ENCODE measurements at regions not wholly inside any gene's neighbourhood (a gene's known extent, or its start where the extent isn't known, plus 50 kb on each side); places are given as distances from the start of the nearest gene placed in this dataset.

GRCh38 chr13:50679321-50679720 lies 164.2 kb downstream of the DLEU7 start:
- no peak for DNase-seq (ENCODE audit: low read depth, low spot score)

- no peak for DNase-seq (ENCODE audit: low read depth, low spot score)
Measured at GRCh38 chr13:50682002-50682401, 161.5 kb downstream of the DLEU7 start.

- DNase-seq (ENCODE audit: low read depth, low spot score): no peak
Measured at GRCh38 chr13:50682966-50683365, 160.5 kb downstream of the DLEU7 start.

- no peak for DNase-seq (ENCODE audit: low read depth, low spot score)
Measured at GRCh38 chr13:50684366-50684765, 159.1 kb downstream of the DLEU7 start.

GRCh38 chr13:50685491-50685890 lies 158.0 kb downstream of the DLEU7 start:
- DNase-seq (ENCODE audit: low read depth, low spot score): no peak

- no peak for DNase-seq (ENCODE audit: low read depth, low spot score)
Measured at GRCh38 chr13:50685956-50686355, 157.5 kb downstream of the DLEU7 start.

- DNase-seq (ENCODE audit: low read depth, low spot score): no peak
Measured at GRCh38 chr13:50686551-50686950, 156.9 kb downstream of the DLEU7 start.

- no peak for DNase-seq (ENCODE audit: low read depth, low spot score)
Measured at GRCh38 chr13:50687545-50687944, 155.9 kb downstream of the DLEU7 start.

- no peak for DNase-seq (ENCODE audit: low read depth, low spot score)
Measured at GRCh38 chr13:50690006-50690405, 153.5 kb downstream of the DLEU7 start.

GRCh38 chr13:50691176-50691680 lies 152.3 kb downstream of the DLEU7 start:
- peak; percentile 34 for DNase-seq (ENCODE audit: low read depth, low spot score)

GRCh38 chr13:50691681-50692263 lies 151.7 kb downstream of the DLEU7 start:
- no peak for DNase-seq (ENCODE audit: low read depth, low spot score)

- no peak for DNase-seq (ENCODE audit: low read depth, low spot score)
Measured at GRCh38 chr13:50692396-50692915, 151.0 kb downstream of the DLEU7 start.

- no peak for DNase-seq (ENCODE audit: low read depth, low spot score)
Measured at GRCh38 chr13:50693727-50694126, 149.8 kb downstream of the DLEU7 start.

GRCh38 chr13:50697746-50698539 lies 145.5 kb downstream of the DLEU7 start:
- DNase-seq (ENCODE audit: low read depth, low spot score): no peak

- no peak for DNase-seq (ENCODE audit: low read depth, low spot score)
Measured at GRCh38 chr13:50699874-50700663, 143.4 kb downstream of the DLEU7 start.

GRCh38 chr13:50700664-50701305 lies 142.7 kb downstream of the DLEU7 start:
- DNase-seq (ENCODE audit: low read depth, low spot score): no peak

GRCh38 chr13:50701469-50701868 lies 142.0 kb downstream of the DLEU7 start:
- no peak for DNase-seq (ENCODE audit: low read depth, low spot score)

- no peak for DNase-seq (ENCODE audit: low read depth, low spot score)
Measured at GRCh38 chr13:50706505-50706904, 137.0 kb downstream of the DLEU7 start.

- DNase-seq (ENCODE audit: low read depth, low spot score): no peak
Measured at GRCh38 chr13:50707628-50708027, 135.9 kb downstream of the DLEU7 start.

- no peak for DNase-seq (ENCODE audit: low read depth, low spot score)
Measured at GRCh38 chr13:50708461-50708860, 135.0 kb downstream of the DLEU7 start.

GRCh38 chr13:50709058-50709457 lies 134.4 kb downstream of the DLEU7 start:
- no peak for DNase-seq (ENCODE audit: low read depth, low spot score)

Data from brain pericyte (primary cell).